Sigmoid colon (tissue), 4 donors: ENCODE measurements at regions not wholly inside any gene's neighbourhood (a gene's known extent, or its start where the extent isn't known, plus 50 kb on each side); places are given as distances from the start of the nearest gene placed in this dataset.
"Not testable (repeated sequence)": the region's sequence is repeated elsewhere in the genome, so short reads cannot be mapped to it uniquely, and the experiment has no call there.

Source experiments
- CTCF ChIP-seq, 4 experiments: fragments of 450-650 bp in 3 of 4; fragments of 200-600 bp in 1 of 4; IDR thresholded peaks; one replicate each; pipeline ENCODE4 v1.5.1; 2016 to 2019; ENCODE audit warnings: antibody characterized with exemption in 4 of 4, mild to moderate bottlenecking in 3 of 4, moderate library complexity in 2 of 4
- POLR2A ChIP-seq, 2 donors: fragments of 450-650 bp; IDR thresholded peaks; one replicate each; pipeline ENCODE4 v1.6.1; 2016; ENCODE audit warnings: antibody characterized with exemption in 2 of 2, mild to moderate bottlenecking in 2 of 2, moderate library complexity in 2 of 2
- POLR2AphosphoS5 ChIP-seq, 4 donors: sonication (generic); formaldehyde crosslinking; IDR thresholded peaks; one replicate each; pipeline ENCODE4 v1.6.1; 2017; ENCODE audit warnings: antibody characterized with exemption in 4 of 4

- not testable (repeated sequence) for TF ChIP-seq CTCF, POLR2A, POLR2AphosphoS5 (IDR thresholded peaks at IDR 0.05)
These were observed 134.5 kb upstream of the SVIL start for GRCh38 chr10:29769277-29769676.
